GM19193 (cell line): ENCODE measurements at regions not wholly inside any gene's neighbourhood (a gene's known extent, or its start where the extent isn't known, plus 50 kb on each side); places are given as distances from the start of the nearest gene placed in this dataset.

Source experiments
- POLR2A ChIP-seq: IDR thresholded peaks from 4 replicates; pipeline ENCODE4 v1.6.1; 2011; ENCODE audit not compliant: insufficient read depth, insufficient read length; ENCODE audit errors: extremely low read depth

DNA sequence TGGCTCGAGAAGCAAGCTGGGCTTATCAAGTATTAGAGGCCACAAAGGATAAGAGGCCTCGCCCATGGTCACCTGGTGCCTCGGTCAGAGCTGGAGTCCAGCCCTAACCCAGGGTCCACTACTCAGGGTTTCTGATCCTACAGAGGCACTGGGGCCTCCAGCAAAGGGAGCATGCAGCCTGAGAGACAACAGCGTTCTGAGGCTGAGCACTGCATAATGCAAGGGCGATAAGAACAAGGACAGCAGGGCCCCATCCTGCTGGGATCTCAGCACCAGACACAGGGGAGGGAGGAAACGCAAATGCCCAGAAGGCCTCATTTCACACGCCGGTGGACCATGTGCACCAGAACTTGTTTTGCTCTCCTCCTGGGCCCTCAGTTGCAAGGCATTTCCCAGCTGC lies 63.0 kb downstream of the C5orf15 start:
- no peak for TF ChIP-seq POLR2A

DNA sequence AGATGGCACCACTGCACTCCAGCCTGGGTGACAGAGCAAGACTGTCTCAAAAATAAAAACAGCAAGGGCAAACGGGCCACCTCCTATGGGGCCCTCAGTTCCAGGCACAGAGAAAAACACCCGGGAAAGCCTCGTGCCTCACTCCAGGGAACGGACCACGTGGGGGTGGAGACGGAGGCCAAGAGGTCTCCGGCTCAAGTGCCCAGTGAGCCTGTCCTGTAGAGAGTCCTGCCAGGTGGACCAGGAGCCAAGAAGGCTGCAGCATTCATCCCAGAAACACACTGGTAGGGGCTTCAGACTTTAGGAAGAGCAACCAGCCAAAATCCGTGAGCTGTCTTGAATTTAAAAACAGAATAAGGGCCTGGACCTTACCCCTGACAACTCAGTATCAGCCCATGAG lies 63.8 kb downstream of the C5orf15 start:
- no peak for TF ChIP-seq POLR2A

DNA sequence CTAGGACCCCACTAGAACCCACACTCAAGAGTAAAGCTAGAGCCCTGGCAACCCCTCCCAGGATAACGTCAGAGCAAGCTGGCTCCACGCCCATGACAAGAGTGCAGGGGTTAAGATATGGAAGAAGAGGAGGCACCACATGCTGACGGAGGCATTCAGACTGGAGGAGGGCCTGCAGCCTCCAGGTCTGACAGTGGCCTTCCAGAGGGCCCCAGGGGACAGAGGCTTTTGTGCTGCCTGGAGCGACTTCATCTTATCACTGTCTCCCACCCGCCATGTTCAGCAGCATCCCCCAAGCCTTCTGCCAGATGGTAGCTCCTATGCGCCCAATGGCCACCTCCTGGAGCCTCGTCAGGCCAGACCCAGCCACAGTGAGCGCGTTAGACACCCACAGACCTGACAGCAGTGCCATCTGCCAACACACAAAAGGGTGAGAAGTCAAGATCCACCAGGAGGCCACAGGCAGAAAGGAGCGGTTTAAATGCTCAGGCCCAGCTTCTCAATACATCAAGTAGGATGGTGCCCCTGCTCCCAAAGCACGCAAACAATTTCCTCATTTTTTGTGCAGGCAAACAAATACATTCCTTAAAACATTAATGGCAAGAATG lies 65.8 kb downstream of the C5orf15 start:
- TF ChIP-seq POLR2A, result no peak

DNA sequence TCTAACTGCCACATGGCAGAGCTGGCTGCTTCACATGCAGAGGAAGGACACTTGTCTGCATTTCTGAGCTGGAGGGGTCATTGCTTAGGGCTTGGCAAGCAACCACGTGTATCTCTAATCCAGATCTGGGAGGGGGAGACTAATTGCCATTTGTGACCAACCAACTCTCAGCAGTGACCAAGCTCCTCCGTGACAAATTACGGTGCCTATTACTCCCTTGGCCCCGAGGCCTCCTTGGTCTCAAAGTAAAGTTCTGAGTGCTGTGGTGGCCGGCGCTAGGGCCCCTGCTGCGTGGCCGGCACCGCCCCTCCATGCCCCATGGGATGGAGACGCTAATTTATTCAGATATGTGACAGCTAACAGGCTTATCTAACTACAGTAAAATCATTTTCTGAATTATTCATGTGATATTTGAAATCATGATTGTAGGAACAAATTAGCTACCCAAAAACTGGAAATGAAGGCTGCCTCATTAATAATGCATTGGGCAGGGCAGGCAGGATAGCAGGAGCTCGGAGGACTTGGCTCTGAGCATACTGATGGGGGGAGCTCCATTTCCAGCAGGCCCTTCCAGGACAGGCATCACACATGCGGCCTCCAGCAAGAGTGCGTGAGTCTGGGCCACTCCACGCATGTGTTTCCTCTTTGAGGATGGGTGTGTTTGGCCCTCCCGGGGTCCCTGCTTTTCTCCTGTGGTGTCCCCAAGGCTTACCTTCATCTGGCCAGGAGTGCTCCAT lies 67.7 kb downstream of the C5orf15 start:
- no peak for TF ChIP-seq POLR2A

DNA sequence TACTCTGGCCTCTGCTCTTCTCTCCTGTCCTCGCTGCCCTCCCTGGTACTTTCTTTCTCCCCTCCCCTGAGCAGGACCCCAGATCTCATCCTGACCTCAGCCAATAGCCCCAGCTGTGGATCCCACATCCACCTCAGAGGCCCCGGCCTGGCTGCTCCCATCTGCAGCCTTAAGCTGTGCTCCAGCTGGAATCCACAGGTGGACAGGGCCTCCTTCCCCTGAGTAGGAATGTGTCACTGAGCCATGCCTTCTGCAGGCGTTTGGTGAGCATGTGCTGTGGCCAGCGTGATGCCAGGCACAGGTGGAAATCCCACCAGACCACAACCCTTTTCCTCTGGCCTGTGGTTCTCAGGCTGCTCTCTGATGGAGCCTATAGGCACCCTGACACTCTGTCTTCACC lies 68.9 kb downstream of the C5orf15 start:
- no peak for TF ChIP-seq POLR2A

DNA sequence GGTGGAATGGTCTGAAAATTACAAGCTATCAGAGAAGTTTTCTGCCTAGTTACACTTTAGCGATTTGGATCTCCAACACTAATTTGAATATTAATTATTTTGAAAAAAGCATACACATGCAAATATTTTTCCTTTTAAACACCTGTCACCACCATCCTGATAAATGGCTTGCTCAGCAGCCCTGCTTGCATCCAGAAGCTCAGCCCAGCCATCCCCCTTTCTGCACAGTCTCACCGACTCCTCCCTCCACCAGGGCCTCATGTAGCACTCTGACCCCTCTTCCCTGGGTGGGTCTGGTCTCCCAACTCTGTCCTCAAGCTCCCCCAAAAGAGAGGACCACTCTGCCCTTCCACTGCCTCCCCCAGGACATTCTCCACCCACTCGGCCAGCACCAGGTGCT lies 70.0 kb downstream of the C5orf15 start:
- no peak for TF ChIP-seq POLR2A

DNA sequence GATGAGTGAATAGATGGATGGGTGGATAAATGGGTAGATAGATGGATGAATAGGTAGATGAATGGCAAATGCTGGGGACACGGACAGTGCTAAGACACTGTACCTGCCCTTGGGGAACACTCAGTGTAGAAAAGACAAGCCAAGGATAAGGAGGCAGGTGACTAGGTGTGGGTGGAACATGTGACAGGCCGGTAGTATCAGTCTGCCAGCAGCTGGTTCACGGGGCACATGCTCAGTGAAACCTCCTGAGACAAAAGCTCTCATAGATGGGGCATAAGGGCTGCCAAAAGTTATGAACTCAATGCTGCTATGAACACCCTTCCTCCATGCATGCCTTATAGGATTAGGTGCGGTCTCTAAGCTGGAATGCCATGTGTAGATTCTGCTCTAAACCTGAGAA lies 71.0 kb downstream of the C5orf15 start:
- no peak for TF ChIP-seq POLR2A

DNA sequence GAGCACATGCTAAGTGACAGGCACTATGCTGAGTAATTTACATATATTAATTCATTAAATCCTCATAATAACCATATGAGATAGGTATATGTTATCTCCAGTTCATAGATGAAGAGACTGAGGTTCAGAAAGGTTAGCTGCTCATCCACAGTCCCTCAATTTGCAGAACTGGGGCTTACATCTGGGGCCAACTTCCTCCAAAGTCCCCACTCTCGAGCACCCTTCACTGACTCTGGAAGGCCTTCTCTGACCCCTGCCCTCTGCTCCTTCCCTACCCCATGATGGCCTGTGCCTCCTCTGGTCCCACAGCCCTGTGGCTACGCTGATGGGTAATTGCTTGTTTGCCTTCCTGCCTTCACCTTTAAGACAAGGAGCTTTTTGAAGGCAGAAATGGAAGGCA lies 71.6 kb downstream of the C5orf15 start:
- no peak for TF ChIP-seq POLR2A

DNA sequence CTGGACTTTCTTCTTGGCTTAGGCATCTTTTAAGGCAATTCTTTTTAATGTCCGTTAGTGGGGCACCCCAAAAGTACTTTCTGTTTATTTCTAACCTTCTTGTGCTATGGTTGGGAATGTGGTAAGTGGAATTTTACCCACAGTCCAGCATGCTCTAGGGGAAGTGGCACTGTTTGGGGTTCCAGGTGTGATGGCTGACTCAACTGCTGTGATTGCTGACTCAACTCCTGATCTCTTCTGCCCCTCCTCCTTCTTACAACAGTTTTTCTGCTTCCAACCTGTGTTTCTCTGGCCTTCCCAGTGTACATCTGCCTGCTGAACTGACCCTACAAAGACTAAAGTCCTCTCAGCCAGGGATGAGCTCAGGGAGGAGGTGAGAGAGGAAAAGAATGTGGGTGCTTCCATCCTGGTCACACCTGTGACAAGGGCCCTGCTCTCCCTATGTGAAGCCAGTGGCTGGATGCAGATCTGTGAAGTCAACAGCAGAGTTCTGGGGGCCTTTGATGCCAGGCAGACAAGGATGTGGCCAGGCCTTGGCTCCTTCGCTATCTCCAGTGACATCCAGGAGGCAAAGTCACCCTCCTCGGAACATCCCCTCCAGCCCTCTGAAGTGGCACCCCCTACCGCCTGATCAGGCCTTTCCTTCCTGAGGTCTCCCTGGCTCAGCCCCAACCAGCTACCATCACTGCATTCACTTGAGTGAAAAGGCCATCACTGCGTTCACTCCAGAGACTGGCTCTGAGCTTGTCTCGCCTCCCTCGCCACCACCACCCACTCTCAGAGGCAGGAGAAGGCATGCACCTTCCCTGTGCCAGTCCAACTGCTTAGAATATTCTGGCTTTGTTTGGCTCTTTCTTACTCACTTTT lies 72.2 kb downstream of the C5orf15 start:
- no peak for TF ChIP-seq POLR2A

DNA sequence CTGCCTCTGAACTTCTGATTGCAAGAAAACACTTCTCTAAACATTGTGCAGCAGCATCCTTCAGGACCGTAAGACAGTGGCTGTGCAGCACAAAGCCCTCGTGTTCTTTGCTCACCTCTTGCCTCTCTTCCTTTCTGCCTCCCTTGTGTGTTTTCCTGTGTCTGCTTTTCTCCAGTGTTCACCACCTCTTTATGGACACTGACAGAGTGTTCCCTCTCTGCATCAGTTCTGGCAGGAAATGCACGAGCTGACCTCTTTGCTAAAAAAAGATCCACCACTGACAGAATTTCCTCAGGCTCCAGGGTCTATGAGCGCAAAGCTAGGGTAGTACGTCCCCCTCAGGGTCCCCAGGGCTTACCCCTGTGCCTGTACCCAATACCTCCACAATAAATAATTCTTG lies 74.3 kb downstream of the C5orf15 start:
- no peak for TF ChIP-seq POLR2A

DNA sequence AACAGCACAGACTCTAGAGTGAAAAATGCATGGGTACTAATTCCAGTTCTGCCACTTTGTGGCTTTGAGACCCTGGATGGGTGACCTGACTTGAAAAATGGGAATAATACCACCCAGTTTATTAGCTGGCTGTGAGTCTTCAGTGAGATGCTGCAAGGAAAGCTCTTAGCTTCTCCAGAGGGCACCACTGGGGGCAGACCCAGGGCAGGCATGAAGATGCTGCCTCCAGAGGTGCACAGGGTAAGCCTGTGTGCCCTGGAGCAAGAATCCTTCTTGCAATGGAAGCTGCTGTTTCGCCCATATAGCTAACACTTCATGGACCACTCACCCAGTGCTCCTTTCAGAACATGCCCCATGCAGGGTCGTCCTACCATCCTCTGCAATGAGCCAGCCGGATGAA lies 75.7 kb downstream of the C5orf15 start:
- TF ChIP-seq POLR2A, result no peak

DNA sequence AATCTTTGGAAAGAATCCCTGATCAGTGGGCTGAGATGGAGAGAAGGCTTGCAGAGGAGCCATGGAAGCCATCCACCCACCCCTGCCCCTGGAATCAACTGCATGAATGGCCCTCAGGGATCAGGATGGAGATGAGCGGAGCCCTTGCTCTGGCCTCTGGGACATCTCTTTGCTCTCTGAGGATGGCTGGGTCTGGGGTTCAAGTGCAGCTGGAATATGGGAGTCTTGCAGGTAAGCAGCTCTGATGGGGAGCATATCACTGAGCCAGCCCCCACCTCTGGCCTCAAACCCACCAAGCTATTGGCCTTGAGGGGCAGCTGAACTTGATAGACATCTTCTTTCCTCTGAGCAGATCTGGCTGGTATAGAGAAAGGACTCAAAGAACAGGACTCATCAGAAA lies 76.1 kb downstream of the C5orf15 start:
- TF ChIP-seq POLR2A, result no peak

DNA sequence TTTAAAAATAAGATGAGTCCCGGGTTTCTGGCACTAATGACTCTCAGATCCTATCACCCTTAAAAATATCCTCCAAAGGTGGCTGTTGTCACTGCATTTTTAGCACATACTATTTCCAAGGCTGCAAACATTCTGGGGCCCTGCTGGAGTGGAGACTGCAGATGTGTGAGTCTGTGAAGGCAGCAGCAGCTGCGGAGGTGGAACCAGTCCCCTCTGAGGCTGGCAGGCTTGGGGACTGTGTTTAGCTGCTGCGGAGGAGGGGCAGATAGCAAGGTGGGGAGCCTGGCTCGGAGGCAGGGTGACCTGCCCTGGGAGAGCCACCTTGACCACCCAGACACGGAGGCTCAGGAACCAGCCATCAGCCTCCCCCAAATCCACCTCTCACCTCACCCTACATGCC lies 77.0 kb downstream of the C5orf15 start:
- no peak for TF ChIP-seq POLR2A

DNA sequence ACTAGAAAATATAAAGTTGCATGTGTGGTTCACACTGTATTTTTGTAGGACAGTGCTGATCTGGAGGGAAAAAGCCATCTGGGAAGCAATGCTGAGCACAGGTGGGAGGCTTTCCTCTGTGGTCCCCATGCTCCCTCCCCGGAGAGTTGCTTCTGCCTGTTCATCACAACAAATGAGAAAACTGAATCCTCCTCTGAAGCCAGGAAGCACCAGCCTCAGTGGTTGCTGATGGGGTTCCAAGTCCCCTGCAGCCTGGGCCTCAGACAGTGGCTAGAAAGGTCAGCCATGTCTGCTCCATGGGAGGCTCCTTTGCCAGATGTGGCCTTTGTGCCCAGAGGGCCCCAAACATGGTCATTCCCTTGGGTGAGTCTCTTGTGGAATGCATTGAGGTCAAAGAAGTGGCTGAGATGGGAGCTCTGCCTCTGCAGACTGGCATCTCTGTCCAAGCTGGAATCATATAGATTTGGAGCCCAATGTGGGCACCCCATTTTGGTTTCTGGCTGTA lies 77.6 kb downstream of the C5orf15 start:
- TF ChIP-seq POLR2A, result no peak

DNA sequence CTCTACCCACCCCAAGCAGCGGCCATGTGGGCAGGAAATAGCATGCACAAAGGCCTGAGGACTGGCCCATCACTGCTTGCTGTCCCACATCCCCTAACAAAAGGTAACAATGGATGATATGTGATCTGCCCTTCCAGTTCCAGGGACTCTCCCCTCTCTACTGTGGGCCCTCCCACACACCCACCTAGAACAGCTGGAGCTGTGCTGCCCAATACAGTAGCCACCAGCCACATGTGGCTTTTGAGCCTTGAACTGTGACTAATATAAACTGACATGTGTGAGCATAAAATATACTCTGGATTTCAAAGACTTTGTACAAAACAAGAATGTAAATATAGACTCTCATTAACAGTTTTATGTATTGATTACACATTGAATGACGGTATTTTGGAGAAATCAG lies 78.1 kb downstream of the C5orf15 start:
- TF ChIP-seq POLR2A, result no peak
